Tongue (tissue), 1 donor: ENCODE measurements at regions not wholly inside any gene's neighbourhood (a gene's known extent, or its start where the extent isn't known, plus 50 kb on each side); places are given as distances from the start of the nearest gene placed in this dataset.
"Not testable (repeated sequence)": the region's sequence is repeated elsewhere in the genome, so short reads cannot be mapped to it uniquely, and the experiment has no call there.

ENCODE experiments used
- DNase-seq: peaks from one replicate; pipeline ENCODE4 v3.0.0-alpha.2; 2015

DNA sequence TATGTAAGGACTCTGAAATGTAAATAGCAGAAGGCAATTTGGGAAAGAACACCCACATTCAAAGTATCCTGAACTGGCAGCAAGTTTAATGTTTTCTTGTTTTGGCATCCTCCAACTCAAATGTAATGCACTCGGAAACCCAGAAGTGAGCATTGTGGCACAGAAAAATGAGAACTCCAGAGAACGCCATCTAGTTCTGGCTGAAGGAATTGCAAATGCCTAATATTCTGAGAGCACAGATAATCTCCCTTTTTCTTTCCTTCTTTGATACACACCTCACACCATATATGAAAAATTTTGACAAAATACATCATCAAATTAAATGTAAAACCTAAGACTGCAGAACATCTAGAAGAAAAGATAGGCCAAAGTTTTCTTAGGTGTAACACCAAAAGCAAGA lies 52.1 kb downstream of the PWWP3B start:
- no peak for DNase-seq

DNA sequence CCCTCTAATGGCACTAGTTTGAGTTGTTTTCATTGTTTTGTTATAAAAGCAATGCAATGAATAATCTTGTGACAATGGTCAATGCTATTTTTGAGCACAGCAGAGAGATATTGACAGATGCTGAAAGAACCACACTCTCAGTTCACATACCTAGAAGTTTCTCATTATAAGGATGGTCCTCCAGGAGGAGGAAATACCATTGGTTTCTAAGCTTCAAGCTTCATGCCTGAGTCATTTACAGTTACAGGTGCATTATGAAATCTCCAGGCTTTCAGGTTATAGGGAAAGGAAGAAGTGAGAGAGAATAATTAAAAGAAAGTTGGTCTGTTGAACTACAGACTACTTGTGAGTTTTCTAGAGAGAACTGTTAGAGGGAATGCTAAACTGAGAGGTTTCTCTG lies 75.3 kb downstream of the PWWP3B start:
- DNase-seq = no peak

DNA sequence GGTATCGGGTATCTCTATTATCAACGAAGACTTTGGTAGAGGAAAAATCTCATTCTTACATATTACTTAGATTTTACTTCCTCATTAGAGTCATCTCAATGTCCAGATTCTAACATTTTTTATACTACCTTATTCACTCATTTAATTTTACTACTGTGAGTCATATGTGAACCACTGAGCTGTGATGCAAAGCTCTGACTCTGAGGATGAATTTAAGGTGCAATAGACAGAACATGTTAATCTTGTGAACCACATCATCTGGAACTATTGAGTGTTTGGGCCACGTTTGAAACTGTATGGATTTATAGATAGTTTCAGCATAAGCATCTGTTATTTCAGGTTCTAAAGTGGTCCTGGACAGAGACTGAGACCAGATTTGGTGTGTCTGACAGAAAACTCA lies 78.4 kb downstream of the PWWP3B start:
- no peak for DNase-seq

DNA sequence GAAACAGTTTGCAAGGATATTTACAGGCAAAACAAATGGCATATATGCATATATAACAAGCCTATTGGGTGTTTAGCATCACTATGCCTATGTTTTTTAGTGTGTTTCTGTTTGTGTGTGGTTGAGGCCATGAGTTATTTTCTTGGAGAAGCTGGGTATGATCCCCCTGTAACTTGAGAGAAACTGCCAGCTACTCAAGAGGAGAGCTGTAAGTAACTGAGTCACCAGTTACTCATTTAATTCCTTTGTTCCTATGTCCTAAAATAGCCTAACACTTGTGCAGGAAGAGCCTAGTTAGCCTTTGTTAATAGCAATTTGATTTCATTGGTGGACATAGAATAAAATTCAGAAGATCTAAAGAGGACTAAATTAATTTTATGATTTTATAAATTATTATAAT lies 79.1 kb downstream of the PWWP3B start:
- DNase-seq = peak; percentile 2

DNA sequence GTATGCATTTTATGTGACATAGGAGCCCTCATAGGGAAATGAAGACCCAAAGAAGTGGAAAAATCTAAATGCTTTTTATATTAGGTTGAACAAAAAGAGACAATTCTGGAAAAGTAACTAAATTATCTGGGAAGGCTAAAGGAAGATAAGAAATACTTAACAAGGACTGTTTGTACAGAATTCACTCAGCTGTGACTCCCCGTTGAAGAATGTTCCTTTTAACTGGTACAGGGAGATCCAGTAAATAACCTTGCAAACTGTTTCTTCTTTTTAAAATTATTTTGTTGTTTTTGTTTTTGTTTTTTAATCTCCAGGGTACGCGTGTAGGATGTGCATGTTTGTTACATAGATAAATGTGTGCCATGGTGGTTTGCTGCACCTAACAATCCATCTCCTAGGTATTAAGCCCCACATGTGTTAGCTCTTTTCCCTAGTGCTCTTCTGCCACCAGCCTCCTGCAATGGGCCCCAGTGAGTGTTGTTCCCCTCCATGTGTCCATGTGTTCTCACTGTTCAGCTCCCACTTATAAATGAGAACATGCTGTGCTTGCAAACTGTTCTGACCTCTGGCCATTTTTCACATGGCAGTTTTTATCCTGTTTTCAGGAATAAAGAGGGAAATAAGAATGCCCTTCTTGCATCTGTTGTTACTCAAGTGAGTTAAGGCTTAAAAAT lies 81.7 kb downstream of the PWWP3B start:
- DNase-seq = no peak

DNA sequence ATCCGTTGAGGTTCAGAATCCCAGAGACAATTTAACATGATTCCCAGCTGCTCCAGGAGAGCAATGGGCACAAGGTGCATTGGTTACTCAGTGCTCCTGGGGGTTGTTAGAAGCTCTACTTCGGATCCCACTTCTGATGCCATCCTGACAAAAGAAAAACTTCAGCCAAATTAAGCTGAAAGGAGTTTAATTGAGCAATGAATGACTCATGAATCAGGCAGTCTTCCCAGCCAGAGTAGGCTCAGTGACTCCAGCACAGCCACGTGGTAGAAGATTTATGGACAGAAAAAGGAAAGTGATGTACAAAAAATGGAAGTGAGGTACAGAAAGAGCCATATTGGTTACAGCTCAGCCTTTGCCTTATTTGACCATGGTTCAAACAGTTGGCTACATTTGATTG lies 95.7 kb downstream of the PWWP3B start:
- DNase-seq = no peak

DNA sequence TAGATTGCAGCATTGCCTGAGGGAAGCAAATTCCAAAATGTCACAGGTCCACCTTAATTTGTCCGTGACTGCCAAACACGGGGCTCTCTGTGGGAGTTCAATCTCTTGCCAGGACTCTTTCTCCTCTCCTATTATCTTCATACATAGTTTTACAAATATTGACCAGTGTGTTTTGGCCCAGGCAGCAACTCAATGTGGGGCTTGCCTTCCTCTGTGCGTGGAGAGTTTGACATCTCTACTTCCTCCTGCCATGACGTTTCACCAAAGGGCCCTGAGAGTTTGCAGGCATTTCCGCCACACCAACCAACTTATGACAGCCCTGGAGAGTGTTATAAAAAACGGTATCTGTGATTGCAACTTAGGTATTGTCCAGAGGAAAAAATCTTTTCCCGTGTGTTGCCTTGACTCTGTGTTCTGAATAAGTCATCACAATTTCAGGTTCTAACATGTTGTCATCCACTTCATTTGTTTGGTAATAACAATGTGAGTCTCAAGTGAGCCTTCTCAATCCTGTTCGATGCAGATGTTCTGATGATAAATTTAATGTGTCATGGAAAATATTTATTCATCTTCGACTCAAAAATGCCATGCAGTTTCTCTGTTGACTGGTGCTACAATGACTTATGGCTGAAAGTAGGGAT lies 106.0 kb downstream of the PWWP3B start:
- not testable (repeated sequence) for DNase-seq

DNA sequence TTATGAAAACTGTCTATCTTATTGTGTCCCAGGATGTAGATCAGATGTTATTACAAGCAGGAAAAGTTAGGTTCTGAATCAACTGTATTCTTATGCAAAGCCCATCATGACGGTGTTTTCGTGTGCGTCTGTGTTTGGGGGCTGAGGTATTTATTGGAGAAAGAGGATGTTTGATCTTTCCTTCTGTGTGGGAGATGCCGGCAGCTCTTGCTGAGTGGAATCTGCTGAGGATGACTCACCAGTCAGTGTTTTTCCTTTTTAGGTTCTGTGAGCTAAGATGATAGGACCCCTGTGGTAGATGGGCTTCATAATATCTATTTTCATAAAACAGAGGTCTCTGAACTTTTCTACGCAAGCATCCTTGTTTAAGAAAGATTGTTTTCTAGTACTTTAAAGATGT lies 107.1 kb downstream of the PWWP3B start:
- DNase-seq = not testable (repeated sequence)

DNA sequence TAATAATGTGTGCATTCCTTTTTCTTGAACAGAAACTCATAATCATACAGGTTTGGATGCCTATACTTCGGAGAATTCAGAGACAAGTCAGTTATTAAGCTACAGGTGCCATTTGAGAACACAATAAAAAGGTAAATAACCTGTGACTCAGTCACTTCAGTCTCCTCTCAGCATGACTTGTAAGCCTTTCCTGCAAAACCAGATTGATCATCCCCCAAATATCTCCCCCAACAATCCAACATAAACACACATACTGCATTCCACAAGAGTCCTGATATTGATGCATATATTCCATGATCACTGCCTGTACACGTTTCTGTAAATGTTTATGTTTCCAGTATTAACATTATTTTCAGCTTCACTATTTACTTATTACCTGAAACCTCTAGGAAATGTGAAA lies 110.8 kb downstream of the PWWP3B start:
- DNase-seq = no peak

DNA sequence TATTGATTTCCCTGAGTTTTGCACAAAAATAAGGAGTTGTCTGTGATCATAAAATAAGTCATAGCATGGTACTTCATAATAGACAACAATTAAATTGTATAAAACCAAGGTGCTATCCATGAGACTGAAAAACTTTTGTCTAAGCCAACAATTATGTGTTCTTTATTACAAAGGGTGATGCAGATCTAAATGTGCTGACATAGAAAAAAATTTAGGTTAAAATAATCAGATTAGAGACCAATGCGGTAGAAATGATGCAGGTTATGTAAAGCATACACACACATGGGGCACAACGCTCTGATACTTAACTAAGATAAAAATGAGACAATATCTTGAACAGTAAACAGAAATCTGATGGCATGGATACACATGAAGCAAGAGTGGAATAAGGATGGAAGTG lies 113.3 kb downstream of the PWWP3B start:
- no peak for DNase-seq

DNA sequence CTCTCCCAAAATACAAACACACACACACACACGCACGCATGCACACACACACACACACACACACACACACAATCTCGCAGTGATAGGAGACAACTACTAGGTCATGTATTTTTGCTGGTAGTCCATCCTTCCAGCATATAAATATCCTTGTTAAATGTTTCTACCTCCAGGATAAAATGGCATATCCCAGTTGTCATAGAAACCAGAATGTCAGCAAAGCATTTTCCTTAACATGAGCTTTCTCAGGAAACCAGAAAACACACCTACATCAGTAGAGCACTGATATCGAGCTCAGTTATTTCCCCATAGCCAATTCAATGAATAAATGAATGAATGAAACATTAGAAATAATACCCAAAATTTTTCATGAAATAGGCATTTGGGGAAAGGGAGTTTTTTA lies 115.7 kb downstream of the PWWP3B start:
- DNase-seq = no peak

DNA sequence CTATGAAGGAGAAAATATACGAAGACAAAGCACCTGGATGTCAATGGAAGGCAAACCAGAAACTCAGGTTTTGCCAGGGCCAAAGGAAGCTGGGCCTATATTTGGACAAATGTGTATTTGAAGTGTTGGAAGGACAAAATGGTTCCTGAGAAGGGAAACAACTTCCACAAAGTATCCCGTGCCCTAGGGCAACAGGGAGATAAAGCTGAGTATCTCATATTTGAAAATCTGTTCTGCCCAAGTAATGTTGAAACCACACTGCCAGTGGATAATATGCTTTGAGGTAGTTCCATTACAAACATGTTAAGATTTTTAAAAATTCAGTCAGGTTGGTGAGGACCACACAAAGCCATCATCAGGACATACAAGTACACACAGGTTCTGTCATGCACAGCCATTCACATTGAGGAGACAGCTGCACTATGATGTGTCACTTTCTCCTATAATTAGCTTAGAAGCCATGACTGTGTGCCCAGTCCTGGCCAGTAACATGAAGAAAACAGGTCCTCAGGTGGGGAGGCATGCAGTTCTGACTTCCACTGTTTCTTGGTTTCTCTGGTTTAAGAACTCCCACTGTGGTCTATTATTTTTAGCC lies 116.4 kb downstream of the PWWP3B start:
- no peak for DNase-seq

DNA sequence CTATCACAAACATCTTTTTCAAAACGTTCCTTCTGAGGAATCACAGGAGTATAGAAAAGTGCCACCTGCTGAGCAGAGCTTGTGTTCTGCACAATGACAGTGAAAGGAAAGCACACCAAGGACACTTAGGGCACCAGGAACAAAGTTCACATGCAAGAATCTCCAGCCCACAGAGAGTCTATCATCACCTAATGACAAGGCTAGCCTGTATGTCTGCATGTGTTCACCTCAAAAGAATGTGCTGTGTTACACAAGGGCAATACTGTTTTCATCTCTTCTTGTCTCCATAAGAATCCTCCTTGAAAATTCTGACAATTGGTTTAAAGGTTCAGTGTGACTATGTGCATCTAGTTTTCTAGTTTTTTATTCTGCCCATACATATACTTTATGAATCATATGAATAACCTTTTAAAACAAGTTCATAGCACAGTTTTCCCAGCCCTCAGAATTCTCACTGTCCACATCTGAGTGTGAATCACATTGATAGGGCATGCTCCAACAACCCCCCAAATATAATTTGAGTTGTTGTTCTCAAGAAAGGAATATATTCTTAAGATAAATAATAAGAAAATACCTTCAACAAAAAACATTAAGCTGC lies 118.0 kb downstream of the PWWP3B start:
- DNase-seq = no peak

DNA sequence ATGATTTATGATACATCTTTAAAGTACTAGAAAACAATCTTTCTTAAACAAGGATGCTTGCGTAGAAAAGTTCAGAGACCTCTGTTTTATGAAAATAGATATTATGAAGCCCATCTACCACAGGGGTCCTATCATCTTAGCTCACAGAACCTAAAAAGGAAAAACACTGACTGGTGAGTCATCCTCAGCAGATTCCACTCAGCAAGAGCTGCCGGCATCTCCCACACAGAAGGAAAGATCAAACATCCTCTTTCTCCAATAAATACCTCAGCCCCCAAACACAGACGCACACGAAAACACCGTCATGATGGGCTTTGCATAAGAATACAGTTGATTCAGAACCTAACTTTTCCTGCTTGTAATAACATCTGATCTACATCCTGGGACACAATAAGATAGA lies 122.7 kb downstream of the PWWP3B start:
- not testable (repeated sequence) for DNase-seq

DNA sequence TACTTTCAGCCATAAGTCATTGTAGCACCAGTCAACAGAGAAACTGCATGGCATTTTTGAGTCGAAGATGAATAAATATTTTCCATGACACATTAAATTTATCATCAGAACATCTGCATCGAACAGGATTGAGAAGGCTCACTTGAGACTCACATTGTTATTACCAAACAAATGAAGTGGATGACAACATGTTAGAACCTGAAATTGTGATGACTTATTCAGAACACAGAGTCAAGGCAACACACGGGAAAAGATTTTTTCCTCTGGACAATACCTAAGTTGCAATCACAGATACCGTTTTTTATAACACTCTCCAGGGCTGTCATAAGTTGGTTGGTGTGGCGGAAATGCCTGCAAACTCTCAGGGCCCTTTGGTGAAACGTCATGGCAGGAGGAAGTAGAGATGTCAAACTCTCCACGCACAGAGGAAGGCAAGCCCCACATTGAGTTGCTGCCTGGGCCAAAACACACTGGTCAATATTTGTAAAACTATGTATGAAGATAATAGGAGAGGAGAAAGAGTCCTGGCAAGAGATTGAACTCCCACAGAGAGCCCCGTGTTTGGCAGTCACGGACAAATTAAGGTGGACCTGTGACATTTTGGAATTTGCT lies 123.8 kb downstream of the PWWP3B start:
- not testable (repeated sequence) for DNase-seq

DNA sequence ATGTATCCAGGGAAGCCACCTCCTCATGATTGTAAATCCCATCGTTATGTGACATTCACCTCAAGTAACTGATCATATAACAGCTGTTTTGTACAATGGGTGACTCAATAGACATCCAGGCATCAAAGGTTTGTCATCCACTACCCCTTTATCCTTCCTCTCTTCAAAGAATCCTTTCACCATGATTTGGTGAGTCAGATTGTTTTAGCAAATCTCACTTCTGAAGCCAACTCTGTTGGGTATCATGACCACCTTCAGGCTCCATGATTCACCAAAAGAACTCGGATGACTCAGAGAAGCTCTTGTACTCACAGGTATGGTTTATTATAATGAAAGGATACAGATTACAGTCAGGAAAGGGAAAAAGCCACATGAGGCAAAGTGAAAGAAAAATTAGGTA lies 132.1 kb downstream of the PWWP3B start:
- DNase-seq = no peak

DNA sequence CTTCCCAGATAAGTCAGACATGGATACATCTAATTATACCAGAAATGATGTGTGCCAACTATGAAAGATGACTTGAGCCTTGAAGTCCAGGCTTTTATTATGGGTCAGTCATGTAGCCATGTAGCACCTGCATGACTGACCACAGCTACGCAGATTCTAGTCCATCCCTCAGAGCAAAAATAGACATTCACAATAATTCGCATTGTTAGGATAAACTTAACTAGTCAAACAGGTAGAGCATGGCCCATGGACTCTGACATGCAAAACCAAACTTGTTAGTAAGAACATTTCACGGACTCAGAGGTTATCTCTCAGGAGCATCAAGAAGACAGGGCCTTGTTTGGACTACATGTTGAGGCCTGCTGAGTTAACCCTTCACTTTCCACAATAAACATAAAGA lies 132.6 kb downstream of the PWWP3B start:
- DNase-seq = no peak

DNA sequence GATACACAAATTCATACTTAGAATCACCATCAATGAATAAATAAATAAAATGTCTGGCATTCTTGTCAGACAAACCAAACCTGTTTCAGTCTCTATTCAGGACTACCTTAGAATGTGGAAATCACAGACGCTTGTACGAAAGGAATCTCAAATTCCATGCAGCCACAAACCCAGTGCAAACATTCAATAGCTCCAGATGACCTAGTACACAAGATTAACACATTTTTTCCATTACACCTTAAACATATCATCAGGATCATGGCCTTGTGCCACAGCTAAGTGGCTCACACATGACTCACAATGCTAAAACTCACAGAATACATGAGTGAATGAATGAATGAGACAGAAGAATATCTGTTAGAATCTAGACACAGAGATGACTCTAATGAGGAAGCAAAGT lies 134.2 kb downstream of the PWWP3B start:
- no peak for DNase-seq

DNA sequence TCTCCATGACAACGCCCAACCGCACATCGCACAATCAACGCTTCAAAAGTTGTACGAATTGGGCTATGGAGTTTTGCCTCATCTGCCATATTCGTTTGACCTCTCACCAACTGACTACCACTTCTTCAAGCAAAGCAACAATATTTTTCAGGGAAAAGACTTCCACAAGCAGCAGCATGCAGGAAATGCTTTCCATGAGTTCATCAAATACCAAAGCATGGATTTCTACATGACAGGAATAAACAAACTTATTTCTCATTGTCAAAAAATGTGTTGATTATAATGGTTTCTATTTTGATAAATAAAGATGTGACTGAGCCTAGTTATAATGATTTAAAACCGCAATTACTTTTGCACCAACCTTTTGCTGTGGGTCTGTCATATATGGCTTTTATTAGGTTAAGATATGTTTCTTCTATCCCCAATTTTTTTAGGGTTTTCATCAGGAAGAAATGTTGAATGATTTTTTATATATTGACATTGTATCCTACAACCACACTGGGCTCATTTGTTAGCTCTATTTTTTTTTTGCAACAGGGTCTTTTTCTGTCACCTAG lies 138.4 kb downstream of the PWWP3B start:
- DNase-seq = no peak

DNA sequence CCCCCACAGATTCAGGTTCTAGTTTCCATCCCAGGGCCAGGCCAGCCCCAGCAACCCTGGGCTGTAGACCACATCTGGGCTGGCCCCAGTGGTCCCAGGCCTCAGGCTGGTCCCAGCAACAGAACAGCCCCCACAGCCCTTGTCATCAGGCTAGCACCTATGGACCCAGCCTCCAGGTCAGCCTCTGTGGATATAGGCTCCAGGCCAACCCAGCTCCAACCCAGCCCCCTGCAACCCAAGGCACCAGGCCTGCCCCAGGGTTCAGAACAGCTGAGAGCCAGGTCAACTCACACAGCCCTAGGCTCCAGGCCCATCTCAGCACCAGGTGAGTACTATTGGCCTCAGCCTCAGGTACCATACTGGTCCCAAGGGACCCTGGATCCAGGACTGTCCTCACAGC lies 155.3 kb downstream of the PWWP3B start:
- DNase-seq = no peak

DNA sequence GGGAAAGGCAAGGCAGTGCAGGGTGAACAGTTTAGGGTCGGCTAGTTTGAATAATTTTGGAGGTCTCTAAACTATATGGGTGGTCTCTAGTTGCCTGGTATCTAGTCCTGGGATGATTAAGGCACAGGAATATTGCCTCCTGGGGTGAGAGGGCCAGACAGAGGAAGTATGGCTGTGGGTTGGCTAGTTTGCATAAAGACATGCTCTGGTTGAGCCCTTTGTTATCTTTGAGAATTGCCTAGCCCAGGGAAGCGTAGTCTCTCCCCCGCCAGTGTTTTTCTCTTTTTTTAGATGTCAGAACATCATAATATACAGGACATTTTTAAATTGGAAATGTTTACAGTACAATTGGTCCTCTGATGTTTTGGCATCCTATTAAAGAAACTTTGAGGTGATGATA lies 163.5 kb downstream of the PWWP3B start:
- no peak for DNase-seq

DNA sequence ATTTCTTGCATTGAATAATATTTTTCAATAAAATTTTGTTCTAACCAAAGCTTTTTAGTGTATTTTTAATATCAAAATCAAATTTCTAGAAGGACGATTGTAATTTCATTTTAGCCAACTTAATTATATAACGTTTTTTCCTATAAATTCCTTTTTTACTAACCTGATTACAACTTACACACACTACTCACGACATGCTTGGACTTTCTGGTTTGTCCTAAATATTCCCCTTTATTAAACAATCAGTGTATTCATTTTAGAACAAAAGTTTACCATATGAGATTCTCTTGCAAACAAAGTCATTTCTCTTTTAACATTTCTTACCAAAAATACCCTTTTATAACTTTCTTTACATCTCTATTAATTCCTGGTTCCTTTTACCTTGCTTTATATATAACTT lies 173.7 kb downstream of the PWWP3B start:
- no peak for DNase-seq

DNA sequence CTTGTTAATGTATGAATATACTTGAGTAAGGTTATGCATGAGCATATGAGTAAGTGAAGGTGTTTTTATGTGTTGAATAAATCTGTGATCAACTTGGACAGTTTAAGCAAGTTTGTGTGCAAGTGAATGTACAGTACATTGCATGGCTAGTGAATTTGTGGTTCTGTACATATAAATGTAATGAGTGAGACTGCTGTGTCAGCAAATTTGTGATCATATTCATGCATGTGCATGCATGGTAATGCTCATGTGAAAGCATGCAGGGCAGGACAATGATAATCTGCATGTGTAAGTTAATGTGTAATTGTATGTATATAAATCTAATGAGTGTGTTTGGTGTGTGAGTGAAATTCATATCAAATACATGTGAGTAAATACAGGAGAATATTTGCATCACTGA lies 188.5 kb downstream of the PWWP3B start:
- DNase-seq = no peak
